GM23338 (cell line): ENCODE measurements at regions not wholly inside any gene's neighbourhood (a gene's known extent, or its start where the extent isn't known, plus 50 kb on each side); places are given as distances from the start of the nearest gene placed in this dataset.

Experiments
- ATAC-seq: fragments of 200-7000 bp; cut with Tn5 transposase; 3 replicates; pipeline ENCODE4 v1.9.1; 2020
- DNase-seq: peaks from one replicate; pipeline ENCODE4 v3.0.0-alpha.2; 2015; ENCODE audit warnings: low spot score
- H2AFZ ChIP-seq: fragments of 200-600 bp; sonication (generic); 2 replicates; pipeline ENCODE4 v1.8.0; 2016; ENCODE audit warnings: antibody characterized with exemption, mild to moderate bottlenecking, moderate library complexity
- H3F3A ChIP-seq: fragments of 200-600 bp; sonication (generic); replicated peaks from 2 replicates; pipeline ENCODE4 v1.8.0; 2017; ENCODE audit warnings: antibody characterized with exemption, mixed run types, low read depth
- H3K27ac ChIP-seq: fragments of 200-600 bp; sonication (generic); 2 replicates; pipeline ENCODE4 v1.6.1; 2016; ENCODE audit warnings: low read depth
- H3K27me3 ChIP-seq: fragments of 200-600 bp; sonication (generic); 2 replicates; pipeline ENCODE4 v1.8.0; 2016; ENCODE audit warnings: mild to moderate bottlenecking, mixed run types, moderate library complexity; ENCODE audit not compliant: insufficient read depth
- H3K36me3 ChIP-seq: fragments of 200-600 bp; sonication (generic); 2 replicates; pipeline ENCODE4 v1.8.0; 2016; ENCODE audit warnings: mild to moderate bottlenecking; ENCODE audit not compliant: insufficient read depth
- H3K4me1 ChIP-seq: fragments of 200-600 bp; sonication (generic); 2 replicates; pipeline ENCODE4 v1.8.0; 2016; ENCODE audit warnings: mild to moderate bottlenecking, moderate library complexity; ENCODE audit not compliant: insufficient read depth
- H3K4me2 ChIP-seq: fragments of 200-600 bp; sonication (generic); 2 replicates; pipeline ENCODE4 v1.7.1; 2017; ENCODE audit warnings: mixed run types
- H3K4me3 ChIP-seq: fragments of 200-600 bp; sonication (generic); 2 replicates; pipeline ENCODE4 v1.6.1; 2016; ENCODE audit warnings: mixed run types
- H3K79me2 ChIP-seq: fragments of 200-600 bp; sonication (generic); replicated peaks from 2 replicates; pipeline ENCODE4 v1.8.0; 2017; ENCODE audit warnings: mild to moderate bottlenecking; ENCODE audit not compliant: insufficient read depth
- H3K9me2 ChIP-seq: fragments of 200-600 bp; sonication (generic); 2 replicates; pipeline ENCODE4 v1.8.0; 2017; ENCODE audit not compliant: insufficient read depth
- H4K20me1 ChIP-seq: fragments of 200-600 bp; sonication (generic); replicated peaks from 2 replicates; pipeline ENCODE4 v1.8.0; 2017; ENCODE audit warnings: mild to moderate bottlenecking; ENCODE audit not compliant: insufficient read depth
- H3K27ac Mint-ChIP-seq: 2 replicates; pipeline ENCODE4 v1.8.0; 2020; ENCODE audit warnings: inconsistent platforms, mild to moderate bottlenecking, moderate library complexity, mixed read lengths
- H3K27me3 Mint-ChIP-seq: 3 replicates; pipeline ENCODE4 v1.8.0; 2022; ENCODE audit warnings: low read depth, mild to moderate bottlenecking, moderate library complexity, mixed read lengths, inconsistent platforms; ENCODE audit not compliant: insufficient read depth, poor library complexity
- H3K36me3 Mint-ChIP-seq: 3 replicates; pipeline ENCODE4 v1.8.0; 2021; ENCODE audit warnings: low read depth, mild to moderate bottlenecking, inconsistent platforms, moderate library complexity, mixed read lengths
- H3K4me1 Mint-ChIP-seq: 3 replicates; pipeline ENCODE4 v1.8.0; 2020; ENCODE audit warnings: mild to moderate bottlenecking, inconsistent platforms, mixed read lengths
- H3K4me3 Mint-ChIP-seq: 3 replicates; pipeline ENCODE4 v1.8.0; 2021; ENCODE audit warnings: moderate library complexity, mild to moderate bottlenecking, inconsistent platforms, mixed read lengths
- H3K9me3 Mint-ChIP-seq: 3 replicates; pipeline ENCODE4 v1.8.0; 2020; ENCODE audit warnings: moderate library complexity, mild to moderate bottlenecking, inconsistent platforms, mixed read lengths
- CREB1 ChIP-seq: fragments of 250-450 bp; sonication (Bioruptor Pico); IDR thresholded peaks from 2 replicates; pipeline ENCODE4 v1.5.0; 2020; ENCODE audit warnings: low read depth, mild to moderate bottlenecking, moderate library complexity
- CTCF ChIP-seq, 2 experiments: fragments of 200-600 bp in 1 of 2; sonication (generic) in 1 of 2; conservative IDR thresholded peaks; 2 replicates each; pipeline versions ENCODE4 v1.5.1 to v1.6.1; 2016 to 2017; ENCODE audit warnings: antibody characterized with exemption in 2 of 2, low read depth in 2 of 2, mild to moderate bottlenecking in 2 of 2, moderate library complexity in 1 of 2
- ETS1 ChIP-seq: IDR thresholded peaks from 2 replicates; pipeline ENCODE4 v1.6.1; 2016; ENCODE audit warnings: antibody characterized with exemption
- EZH2 ChIP-seq: fragments of 200-600 bp; sonication (generic); IDR thresholded peaks from one replicate; pipeline ENCODE4 v1.8.0; 2017; ENCODE audit warnings: antibody characterized with exemption, mild to moderate bottlenecking, low read depth; ENCODE audit not compliant: unreplicated experiment
- EZH2phosphoT487 ChIP-seq: fragments of 200-600 bp; sonication (generic); IDR thresholded peaks from one replicate; pipeline ENCODE4 v1.8.1; 2018; ENCODE audit warnings: antibody characterized with exemption; ENCODE audit not compliant: unreplicated experiment
- JUNB ChIP-seq: IDR thresholded peaks from one replicate; pipeline ENCODE4 v1.6.1; 2016; ENCODE audit warnings: antibody characterized with exemption; ENCODE audit not compliant: unreplicated experiment
- NANOG ChIP-seq: IDR thresholded peaks from 2 replicates; pipeline ENCODE4 v1.6.1; 2016; ENCODE audit warnings: antibody characterized with exemption, borderline replicate concordance
- REST ChIP-seq: IDR thresholded peaks from one replicate; pipeline ENCODE4 v1.6.1; 2018; ENCODE audit warnings: antibody characterized with exemption; ENCODE audit not compliant: unreplicated experiment
- STAT1 ChIP-seq: IDR thresholded peaks from one replicate; pipeline ENCODE4 v1.6.1; 2016; ENCODE audit warnings: antibody characterized with exemption; ENCODE audit not compliant: unreplicated experiment
- ZNF114 ChIP-seq: fragments of 250-450 bp; sonication (Bioruptor Pico); IDR thresholded peaks from 2 replicates; pipeline ENCODE4 v1.5.0; 2020; ENCODE audit warnings: mild to moderate bottlenecking, moderate library complexity
- ZNF462 ChIP-seq: fragments of 250-450 bp; sonication (Bioruptor Pico); IDR thresholded peaks from 2 replicates; pipeline ENCODE4 v1.5.0; 2020; ENCODE audit warnings: mild to moderate bottlenecking, moderate library complexity

- TF ChIP-seq ZNF462 (CRISPR knock-in tag) (no peak), EZH2phosphoT487 (no peak), EZH2 (no peak), JUNB (no peak), REST (no peak)
Observed at GRCh38 chr7:35570937-35571336, 124.0 kb downstream of the HERPUD2 start (continued).

- peaks cover 4% of the 10 kb centered on the region for H3K27me3 Mint-ChIP-seq
- no peak overlapping the region for H3K4me2 ChIP-seq
- no peaks in the 10 kb centered on the region for H3K4me1 ChIP-seq
- no peaks in the 10 kb centered on the region for H3K36me3 ChIP-seq
- H3K4me3 ChIP-seq: no peak overlapping the region
- DNase-seq (no peak), ATAC-seq (no peak)
- H3K27ac Mint-ChIP-seq: no peak overlapping the region
- no peaks in the 10 kb centered on the region for H3K9me3 Mint-ChIP-seq
- H3K27ac ChIP-seq: no peak overlapping the region
- no peaks in the 10 kb centered on the region for H3K79me2 ChIP-seq
- H2AFZ ChIP-seq: no peak overlapping the region
- H3K27me3 ChIP-seq: no peaks in the 10 kb centered on the region
- H3K4me1 Mint-ChIP-seq: no peaks in the 10 kb centered on the region
- no peak overlapping the region for H3K4me3 Mint-ChIP-seq
- H4K20me1 ChIP-seq: no peaks in the 10 kb centered on the region
- no peaks in the 10 kb centered on the region for H3K36me3 Mint-ChIP-seq
- no peaks in the 10 kb centered on the region for H3F3A ChIP-seq
- no peaks in the 10 kb centered on the region for H3K9me2 ChIP-seq
- no peak for TF ChIP-seq CREB1 (CRISPR knock-in tag)
- TF ChIP-seq ETS1: no peak
- TF ChIP-seq JUNB: no peak
- TF ChIP-seq NANOG: no peak
- no peak for TF ChIP-seq CTCF (conservative IDR thresholded peaks at IDR 0.05; ENCODE audit: low read depth in 2 of 2)
- no peak for TF ChIP-seq STAT1
- no peak for TF ChIP-seq ZNF114 (CRISPR knock-in tag)
Observed at GRCh38 chr7:35565927-35566326, 129.0 kb downstream of the HERPUD2 start.
